ENCODE measurements at regions not wholly inside any gene's neighbourhood (a gene's known extent, or its start where the extent isn't known, plus 50 kb on each side); places are given as distances from the start of the nearest gene placed in this dataset.

DNA sequence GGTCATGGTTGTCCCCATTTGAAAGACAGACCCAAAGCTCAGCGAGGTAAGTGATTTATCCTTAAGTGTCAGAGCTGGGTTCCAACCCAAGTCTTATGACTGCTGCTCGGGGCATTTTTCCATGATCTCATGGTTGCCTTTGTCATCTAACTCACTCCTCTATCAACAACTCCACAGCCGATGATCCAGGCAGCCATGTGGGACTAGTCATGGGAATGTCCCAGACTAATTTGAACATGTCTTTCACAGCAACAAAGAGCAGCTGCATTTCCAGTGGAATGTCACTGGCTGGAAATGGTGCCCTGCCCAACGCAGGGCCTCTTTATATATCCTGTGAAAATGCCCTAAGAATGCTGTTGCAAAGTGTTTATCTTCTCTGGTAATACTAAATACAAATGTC, 284.8 kb upstream of the PPARGC1A start:
- DNase-seq (ENCODE audit: extremely low read depth, low read depth), result no peak

DNA sequence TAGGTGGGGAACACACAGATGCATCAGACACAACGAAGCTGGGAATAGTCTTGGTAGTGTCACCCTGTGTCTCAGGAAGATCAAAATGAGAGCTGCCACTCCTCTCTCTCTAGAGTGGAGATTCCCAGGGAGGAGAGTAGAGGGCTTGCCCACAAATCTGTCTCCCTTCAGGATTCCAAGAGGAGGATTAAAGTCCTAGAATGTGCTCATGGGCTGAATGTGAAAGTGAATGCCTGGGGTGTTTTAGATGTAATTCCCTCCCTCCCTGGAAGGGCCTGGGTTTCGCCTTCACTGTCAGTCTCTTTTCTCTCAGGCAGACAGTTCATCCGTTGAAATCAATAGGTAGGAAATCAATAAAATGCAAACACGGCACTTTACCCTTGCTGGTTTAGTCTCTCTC, 282.6 kb upstream of the PPARGC1A start:
- no peak for DNase-seq (ENCODE audit: extremely low read depth, low read depth)

DNA sequence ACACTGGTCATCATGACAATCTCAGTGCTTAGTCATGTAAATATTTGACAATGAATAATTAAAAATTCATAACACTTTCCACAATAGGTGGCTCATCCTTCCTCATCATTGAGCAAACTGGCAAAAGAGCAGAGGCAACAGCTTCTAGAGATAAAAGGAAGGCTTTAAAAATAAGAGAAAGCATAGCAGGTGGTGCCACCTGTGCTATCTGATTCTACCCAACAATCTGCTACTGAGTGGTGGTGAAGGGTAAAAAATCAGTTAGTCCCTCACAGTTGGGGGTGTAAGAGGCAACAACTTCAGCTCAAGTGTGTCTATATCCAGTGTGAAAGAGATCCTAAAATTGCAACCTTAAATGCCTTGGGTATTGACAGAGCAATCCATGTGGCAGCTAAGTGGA, 280.1 kb upstream of the PPARGC1A start:
- DNase-seq (ENCODE audit: extremely low read depth, low read depth), result no peak

DNA sequence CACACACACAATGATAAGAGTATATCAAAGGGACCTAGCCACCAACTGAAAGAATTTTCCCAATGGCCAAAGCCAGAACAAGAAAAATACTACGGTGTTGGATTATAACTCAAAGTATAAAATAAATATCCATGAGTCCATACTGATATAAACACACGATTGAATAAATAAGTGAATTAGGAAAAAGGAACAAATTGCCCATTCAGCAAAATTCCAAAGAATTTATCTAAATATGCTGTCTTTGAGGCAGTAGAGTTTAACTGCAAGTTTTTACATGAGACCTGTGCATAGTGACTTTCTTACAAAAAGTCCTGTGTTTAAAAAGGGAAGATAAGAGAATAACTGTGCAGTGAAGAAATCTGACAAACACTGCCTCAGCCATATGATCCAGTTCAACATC, 278.8 kb upstream of the PPARGC1A start:
- DNase-seq (ENCODE audit: extremely low read depth, low read depth), result no peak

DNA sequence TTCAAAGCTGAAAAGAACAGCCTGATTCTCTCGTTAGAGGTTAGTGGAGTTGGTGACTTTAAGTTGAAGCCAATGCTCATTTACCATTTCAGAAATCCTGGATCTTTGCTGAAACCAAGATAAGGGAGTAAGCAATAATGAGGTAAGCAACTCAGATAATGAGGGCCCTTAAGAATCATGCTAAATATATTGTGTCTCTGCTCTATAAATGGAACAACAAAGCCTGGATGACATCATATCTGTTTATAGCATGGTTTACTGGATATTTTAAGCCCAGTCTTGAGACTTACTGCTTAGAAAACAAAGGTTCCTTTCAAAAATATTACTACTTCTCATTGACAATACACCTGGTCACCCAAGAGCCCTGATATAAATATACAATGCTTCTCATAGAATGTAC, 276.7 kb upstream of the PPARGC1A start:
- DNase-seq (ENCODE audit: extremely low read depth, low read depth), result no peak

DNA sequence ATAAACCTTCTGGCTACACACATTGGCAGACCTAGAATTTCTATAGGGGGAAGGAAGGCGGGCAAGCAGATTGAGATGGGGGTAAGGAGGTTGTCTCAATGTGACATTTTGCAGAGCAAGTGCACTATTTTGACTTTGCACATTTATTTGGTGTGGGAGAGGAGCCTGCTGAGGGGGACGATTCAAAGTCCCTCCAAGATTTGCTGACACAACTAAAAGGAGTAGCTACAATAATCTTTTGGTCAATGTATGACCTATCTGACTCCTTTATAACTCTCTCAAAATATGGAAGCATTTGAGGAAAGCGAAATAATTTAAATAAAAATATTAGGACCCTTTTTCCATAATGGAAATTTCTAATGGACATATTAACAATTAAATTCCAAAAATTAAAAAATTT, 274.9 kb upstream of the PPARGC1A start:
- no peak for DNase-seq (ENCODE audit: extremely low read depth, low read depth)

DNA sequence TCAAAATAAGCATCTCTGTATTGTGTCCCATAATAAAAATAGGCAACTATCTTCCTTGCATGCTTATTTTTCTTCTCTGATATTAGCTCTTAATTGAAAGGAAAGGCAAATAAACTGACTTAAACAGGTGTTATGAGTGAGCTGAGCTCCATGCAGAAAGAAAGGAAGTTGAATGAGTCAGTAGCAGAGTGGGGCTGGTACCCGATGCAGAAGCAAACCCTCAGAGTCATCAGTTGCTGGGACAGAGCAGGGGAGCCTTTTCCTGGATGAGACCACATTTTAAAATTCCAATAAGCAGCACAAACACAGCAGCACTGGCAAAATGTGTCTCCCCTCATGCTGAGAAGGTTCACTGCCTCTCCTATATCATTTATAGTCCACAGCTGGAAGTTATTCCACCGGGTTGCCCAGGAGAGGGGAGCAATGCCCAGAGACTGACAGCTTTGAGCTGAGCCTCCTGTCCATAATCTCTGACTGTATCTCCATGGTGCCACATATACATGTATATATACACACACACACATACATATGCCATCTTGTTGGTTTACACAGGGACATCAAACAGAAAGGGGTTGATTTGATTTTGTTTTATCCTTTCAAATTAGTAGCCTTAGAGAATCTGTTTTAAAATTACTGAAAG, 274.3 kb upstream of the PPARGC1A start:
- no peak for DNase-seq (ENCODE audit: extremely low read depth, low read depth)

DNA sequence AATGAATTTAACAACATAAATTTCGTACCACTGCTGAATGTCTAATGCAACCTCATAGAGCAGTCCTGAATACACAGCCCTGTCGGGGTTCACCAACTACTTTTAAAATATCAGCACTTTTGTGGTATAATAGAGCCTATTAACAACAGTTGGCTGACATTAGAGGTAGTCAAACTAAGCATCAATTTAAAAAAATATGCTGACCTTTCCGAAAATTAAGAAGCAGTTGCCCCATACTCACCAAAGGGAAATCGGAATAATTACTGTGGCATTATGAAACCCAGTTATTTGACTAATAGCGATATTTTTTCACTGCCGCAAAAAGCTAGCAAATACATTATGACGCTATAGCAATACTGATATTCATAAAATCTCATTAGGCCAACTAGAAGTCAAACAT, 273.5 kb upstream of the PPARGC1A start:
- DNase-seq (ENCODE audit: extremely low read depth, low read depth), result no peak

DNA sequence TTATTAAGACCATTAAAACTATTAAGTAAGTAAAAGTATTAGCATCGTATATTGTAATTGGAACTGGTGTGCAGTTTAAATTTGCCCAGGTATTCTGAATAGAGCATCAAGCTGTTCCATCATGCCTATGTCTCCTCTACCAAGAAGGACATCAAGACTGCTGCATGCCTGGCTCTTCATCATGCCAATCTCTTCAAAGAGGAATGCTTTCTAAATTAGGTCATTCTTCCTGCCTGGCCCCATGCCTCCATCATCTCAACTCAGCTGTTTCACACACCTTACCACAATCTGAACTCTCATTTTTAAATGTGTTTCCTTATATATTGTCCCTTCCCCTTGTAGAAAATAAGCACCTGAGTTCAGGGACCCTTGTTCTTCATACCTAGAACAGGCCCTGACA, 270.5 kb upstream of the PPARGC1A start:
- no peak for DNase-seq (ENCODE audit: extremely low read depth, low read depth)

DNA sequence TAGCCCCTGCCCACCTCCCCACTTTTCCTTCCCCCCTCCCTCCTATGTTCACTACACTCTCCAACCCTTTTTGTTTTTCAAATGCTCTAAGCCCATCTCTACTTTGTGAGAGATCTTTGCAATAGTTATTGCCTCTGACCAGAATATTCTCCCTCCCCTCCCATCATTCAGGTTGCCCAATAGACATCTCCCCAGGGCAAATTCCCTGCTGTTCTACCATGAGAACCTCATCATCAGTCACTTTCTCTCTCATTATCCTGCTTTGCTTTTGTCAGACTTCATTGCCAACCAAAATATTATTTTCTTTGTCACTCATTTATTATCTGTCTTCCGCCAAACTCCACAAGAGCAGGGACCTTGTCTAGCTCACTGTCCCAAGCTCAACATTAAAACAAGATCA, 268.2 kb upstream of the PPARGC1A start:
- DNase-seq (ENCODE audit: extremely low read depth, low read depth), result no peak

DNA sequence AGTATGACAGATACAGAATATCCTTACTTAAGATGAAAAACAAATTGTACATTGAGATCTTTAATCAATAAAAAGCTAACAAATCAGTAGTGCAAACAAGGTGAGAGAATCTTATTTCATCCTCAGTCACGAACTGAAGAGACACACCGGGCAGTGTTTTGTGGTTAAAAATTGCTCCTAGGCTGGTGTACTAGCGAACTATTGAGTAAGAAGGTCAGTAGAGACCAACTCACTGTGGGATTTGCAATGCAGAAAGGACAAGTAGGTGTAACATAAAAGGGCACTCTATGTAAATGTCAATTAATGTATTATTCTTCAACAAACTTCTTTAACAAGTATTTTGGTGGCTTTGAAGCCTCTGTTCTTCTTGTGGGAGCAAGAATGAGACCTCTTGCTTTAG, 260.2 kb upstream of the PPARGC1A start:
- no peak for DNase-seq (ENCODE audit: extremely low read depth, low read depth)

DNA sequence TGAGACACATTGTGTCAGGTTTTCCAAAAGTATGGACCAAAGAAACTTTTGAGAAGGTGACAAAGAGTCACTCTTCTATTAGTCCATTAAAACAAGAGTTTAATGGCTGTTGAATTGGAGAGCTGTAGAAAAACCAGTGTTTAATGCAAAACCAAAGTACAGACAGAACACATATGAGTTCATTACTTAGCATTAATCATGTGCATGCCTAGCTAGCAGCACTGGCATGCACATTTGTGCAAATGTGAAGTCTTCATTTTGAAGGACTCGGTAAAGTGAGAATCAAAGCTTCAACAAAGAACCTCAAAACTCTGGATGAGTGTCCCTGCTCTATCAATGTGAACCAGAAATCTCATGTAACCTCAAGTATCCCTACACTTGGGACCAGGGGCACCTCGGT, 256.3 kb upstream of the PPARGC1A start:
- no peak for DNase-seq (ENCODE audit: extremely low read depth, low read depth)

DNA sequence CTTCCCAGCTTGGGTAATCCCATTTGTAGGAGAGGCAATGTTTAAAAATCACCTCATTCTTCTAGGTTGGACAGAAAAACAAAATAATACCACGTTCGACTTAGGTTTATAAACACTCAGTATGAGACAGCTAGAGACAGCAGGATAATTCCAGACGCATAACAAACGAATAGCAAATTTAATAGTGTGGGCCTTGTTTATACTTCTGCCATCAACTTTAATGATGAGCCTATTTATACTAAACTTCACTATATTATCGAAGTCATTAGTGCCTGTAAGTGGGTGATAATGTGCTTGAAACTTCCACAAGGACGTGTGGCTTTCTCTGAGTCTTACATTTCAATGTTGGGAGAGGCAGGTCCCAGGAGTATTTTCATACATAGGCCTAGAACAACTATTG, 255.7 kb upstream of the PPARGC1A start:
- DNase-seq (ENCODE audit: extremely low read depth, low read depth), result no peak

DNA sequence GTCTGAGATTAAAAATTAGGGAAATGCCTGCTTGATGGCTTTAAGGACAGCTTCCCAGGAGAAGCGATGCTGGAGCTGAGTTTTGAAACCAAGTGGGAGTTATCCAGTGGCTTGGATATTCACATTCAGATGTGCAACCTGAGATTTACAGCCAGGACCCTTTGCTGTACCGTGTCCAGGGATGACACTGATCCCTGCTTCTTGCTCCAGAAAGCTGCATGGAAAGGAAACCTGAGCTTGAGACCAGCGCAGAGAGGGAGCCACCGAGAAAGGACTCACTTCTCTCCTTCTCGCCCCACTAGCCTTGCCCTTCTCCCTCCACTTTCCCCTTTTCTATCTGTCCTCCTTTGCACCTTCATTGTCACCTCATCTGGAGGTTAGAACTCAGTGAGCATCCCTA, 254.5 kb upstream of the PPARGC1A start:
- no peak for DNase-seq (ENCODE audit: extremely low read depth, low read depth)

DNA sequence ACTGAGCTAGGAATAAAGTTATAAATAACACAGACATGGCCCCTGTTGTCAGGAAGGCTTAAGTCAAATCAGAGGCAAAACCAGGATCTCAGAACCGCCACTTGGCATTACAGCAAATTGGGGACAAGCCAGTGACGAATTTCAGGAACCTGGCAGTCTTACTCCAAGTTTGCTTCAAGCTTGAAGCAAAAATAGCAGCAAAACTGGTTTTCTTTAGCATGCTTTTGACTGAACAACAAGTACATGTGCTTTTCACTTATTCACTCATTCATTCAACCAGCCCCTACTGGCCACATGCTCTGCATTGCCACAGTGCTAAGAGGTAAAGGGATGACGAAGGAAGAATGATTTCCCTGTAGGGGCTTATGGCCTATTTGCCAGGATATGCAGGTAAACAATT, 253.9 kb upstream of the PPARGC1A start:
- no peak for DNase-seq (ENCODE audit: extremely low read depth, low read depth)

DNA sequence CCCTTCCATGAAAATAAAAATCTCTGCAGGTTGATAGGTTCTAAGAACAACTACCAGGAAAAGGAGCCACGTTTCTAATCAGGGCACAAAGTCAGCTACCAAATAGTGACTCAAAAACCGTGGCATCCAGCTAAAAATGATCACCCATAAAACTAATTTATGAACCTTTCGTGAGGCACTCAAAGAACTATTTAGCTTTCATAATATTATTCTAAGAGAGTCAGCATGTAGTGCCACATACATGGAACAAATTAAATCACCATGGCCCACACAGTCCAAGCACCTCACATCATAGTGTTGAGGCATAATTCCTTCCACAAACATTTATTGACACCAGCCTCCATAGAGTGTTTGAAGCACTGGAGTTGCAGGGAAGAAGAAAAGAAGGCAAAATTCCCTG, 252.0 kb upstream of the PPARGC1A start:
- no peak for DNase-seq (ENCODE audit: extremely low read depth, low read depth)

DNA sequence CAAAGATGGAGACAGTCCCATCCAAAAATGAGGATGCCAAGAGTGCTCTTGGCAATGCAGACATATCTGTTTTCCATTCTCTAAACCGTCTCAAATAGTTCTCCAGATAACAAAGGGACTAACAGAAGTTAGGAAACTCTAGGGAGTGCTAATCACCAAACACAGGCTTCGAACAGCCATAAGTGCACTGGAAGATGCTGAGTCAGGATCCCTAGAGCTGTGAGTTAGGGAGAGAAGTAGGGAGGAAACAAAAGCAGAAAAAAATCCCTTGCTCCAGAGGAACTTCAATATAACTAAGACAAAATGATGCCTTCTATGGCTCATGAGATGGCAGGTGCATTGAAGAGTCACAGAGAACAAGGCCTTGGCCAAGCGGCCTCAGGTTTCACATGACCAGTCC, 251.0 kb upstream of the PPARGC1A start:
- DNase-seq (ENCODE audit: extremely low read depth, low read depth), result no peak

DNA sequence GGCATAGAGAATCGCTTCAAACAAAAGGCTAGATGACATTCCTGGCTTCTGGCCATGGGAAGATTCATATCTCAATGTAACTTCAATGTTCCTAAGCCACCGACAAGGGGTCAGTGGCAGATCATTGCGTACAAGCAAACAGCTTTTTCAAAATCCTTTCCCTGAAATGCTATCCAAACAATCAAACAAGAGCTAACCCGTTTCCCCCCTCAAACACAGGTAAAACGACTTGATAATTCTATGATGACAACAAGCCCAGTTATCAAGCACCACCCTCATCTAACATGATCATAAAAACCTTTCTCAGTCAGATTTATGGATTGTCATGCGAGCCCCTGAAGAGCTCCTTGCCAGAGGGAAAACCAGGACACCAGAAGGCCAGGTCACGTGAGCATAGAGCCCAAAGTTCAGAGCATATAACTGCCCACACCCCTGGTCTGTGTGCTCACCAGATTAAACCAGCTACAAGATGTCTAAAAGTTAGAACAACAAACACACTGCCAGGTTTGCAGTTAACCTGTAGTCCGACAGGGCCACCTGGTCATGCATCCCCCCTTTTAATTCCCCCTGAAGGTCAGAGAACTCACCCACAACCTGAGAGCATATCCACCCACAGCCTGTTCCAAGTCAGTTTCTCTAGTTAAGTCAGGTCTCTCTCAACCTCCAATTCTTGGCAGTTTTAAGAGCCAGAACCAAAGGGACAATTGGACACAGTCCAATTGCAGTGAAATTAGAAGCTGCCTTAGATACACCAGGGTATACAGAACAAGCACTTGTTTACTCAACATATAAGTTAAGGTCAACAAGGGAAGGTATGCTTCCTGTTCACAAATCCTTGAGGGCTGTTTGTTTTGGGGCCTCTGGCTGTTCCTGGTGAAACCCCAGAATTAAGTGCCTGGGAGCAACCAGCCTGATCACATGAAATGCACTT, 248.1 kb upstream of the PPARGC1A start:
- no peak for DNase-seq (ENCODE audit: extremely low read depth, low read depth)

DNA sequence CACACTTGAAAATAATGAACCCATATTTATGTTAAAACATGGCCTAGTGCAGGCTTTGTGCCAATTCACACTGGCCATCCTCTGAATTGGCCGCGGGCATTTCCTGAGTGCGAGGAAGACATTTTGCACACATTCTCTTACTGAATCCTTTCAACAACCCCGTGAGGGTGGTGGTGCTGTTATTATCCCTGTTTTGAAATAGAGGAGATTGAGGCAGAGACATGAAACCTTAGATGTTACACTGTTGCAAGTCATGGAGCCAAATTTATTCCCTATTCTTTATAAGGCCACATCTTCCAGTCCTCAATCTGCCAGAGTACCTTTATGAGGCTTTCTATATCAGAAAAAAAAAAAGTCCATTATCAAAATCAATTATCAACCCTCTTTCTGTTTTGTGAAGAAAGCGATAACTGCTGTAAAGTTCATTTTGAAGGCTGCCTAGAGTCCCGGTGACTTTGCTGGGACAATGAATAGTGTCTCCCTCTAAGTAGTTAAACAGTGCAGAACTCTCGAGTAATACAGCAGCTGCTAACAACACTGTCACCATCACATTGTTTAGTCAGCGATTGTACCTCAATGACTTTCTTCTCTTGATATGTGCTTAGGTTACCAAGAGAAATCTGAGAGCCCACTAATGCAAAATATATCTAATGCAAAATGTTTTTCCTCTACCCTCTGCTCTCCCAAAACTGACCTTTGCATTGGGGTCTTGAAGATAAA, 242.3 kb upstream of the PPARGC1A start:
- no peak for DNase-seq (ENCODE audit: extremely low read depth, low read depth)

DNA sequence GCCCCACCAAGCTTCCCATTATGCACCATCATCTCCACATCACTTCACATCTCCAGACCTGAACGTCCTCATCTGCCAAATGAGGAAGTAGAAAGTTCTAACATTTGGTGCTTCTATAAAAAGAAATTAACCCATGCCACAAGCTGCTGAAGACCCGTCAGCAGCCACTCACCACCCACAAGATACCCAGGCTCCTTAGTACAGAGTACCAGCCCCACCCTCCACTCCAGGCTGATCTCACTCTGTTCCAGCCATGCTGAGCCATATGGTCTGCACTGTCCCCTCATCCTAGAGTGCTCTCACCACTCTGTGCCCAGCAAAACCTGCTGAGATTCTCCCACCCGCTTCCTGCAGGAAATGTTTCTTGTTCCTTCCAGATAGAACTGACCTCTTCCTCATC, 240.8 kb upstream of the PPARGC1A start:
- no peak for DNase-seq (ENCODE audit: extremely low read depth, low read depth)

DNA sequence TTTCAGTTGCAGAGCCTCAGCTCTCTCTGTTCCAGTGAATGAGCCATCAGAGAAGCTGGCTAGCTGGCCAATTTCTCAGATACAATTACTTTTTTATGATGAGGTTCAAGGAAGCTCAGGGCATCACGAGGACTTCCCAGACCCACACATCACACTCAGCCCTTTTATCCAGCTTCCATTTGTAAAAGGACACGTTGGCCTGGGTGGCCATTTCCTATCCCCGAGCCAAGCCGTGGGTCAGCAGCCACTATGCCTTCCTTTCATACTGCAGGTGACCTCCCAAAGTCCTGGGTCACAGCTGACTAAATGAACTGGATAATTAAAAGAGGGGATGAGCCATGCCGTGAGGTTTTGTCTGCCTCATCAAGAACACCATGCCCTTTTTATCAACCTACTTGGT, 236.9 kb upstream of the PPARGC1A start:
- DNase-seq (ENCODE audit: extremely low read depth, low read depth), result no peak
